ENCODE measurements at regions not wholly inside any gene's neighbourhood (a gene's known extent, or its start where the extent isn't known, plus 50 kb on each side); places are given as distances from the start of the nearest gene placed in this dataset.

- TF ChIP-seq CTCF (IDR thresholded peaks at IDR 0.05) (no peak), POLR2AphosphoS5 (IDR thresholded peaks at IDR 0.05) (no peak)
Observed at GRCh38 chr11:127490896-127491295, 490.3 kb upstream of the KIRREL3 start.
